Endodermal cell (in vitro differentiated cells): ENCODE measurements at regions not wholly inside any gene's neighbourhood (a gene's known extent, or its start where the extent isn't known, plus 50 kb on each side); places are given as distances from the start of the nearest gene placed in this dataset.

Source experiments
- DNase-seq: peaks from one replicate; pipeline ENCODE4 v3.0.0-alpha.2; 2017
- H3K27ac ChIP-seq: 2 replicates; pipeline ENCODE4 v1.5.1; 2013; ENCODE audit warnings: mild to moderate bottlenecking, low read depth, low read length, moderate library complexity
- H3K27me3 ChIP-seq: 2 replicates; pipeline ENCODE4 v1.6.1; 2013; ENCODE audit warnings: mild to moderate bottlenecking, low read length, moderate library complexity; ENCODE audit not compliant: insufficient read depth, control insufficient read depth, poor library complexity, severe bottlenecking
- H3K36me3 ChIP-seq: 2 replicates; pipeline ENCODE4 v1.7.0; 2013; ENCODE audit warnings: mild to moderate bottlenecking, low read length, moderate library complexity; ENCODE audit not compliant: control insufficient read depth, insufficient read depth
- H3K4me1 ChIP-seq: one replicate; pipeline ENCODE4 v1.7.0; 2013; ENCODE audit warnings: low read length; ENCODE audit not compliant: control insufficient read depth, insufficient read depth
- H3K4me3 ChIP-seq: 2 replicates; pipeline ENCODE4 v1.5.1; 2013; ENCODE audit warnings: mild to moderate bottlenecking, low read length, moderate library complexity
- H3K9ac ChIP-seq: 2 replicates; pipeline ENCODE4 v1.6.1; 2013; ENCODE audit warnings: mild to moderate bottlenecking, low read length, moderate library complexity; ENCODE audit not compliant: poor library complexity, severe bottlenecking; ENCODE audit errors: extremely low read depth
- H3K9me3 ChIP-seq: 2 replicates; pipeline ENCODE4 v1.6.1; 2013; ENCODE audit warnings: mild to moderate bottlenecking, low read length, moderate library complexity; ENCODE audit not compliant: control insufficient read depth
- H3K27ac Mint-ChIP-seq: 2 replicates; pipeline ENCODE4 v1.8.0; 2020; ENCODE audit warnings: mixed read lengths
- H3K27me3 Mint-ChIP-seq: 2 replicates; pipeline ENCODE4 v1.8.0; 2021; ENCODE audit warnings: mild to moderate bottlenecking, mixed read lengths; ENCODE audit not compliant: insufficient read depth
- H3K36me3 Mint-ChIP-seq: 2 replicates; pipeline ENCODE4 v1.8.0; 2020; ENCODE audit warnings: low read depth, mixed read lengths
- H3K4me1 Mint-ChIP-seq: 2 replicates; pipeline ENCODE4 v1.8.0; 2020; ENCODE audit warnings: mixed read lengths
- H3K4me3 Mint-ChIP-seq: 2 replicates; pipeline ENCODE4 v1.8.0; 2020; ENCODE audit warnings: mild to moderate bottlenecking, moderate library complexity, mixed read lengths
- H3K9me3 Mint-ChIP-seq: 2 replicates; pipeline ENCODE4 v1.8.0; 2020; ENCODE audit warnings: mild to moderate bottlenecking, mixed read lengths
- WGBS, 2 experiments: methylation state at CpG; one replicate each; pipeline versions ENCODE4 v1.1.5 to v1.1.7; 2013; ENCODE audit warnings: missing lambda C conversion rate in 2 of 2, mixed read lengths in 1 of 2; ENCODE audit not compliant: insufficient coverage in 1 of 2, insufficient read length in 1 of 2; 5-methylcytosine and 5-hydroxymethylcytosine counted together
- TF ChIP-seq, protein P1 (sequence below): fragments of 200-600 bp; sonication (generic); conservative IDR thresholded peaks from 2 replicates; pipeline ENCODE4 v1.5.0; 2021; ENCODE audit warnings: antibody characterized with exemption, mild to moderate bottlenecking

DNA sequence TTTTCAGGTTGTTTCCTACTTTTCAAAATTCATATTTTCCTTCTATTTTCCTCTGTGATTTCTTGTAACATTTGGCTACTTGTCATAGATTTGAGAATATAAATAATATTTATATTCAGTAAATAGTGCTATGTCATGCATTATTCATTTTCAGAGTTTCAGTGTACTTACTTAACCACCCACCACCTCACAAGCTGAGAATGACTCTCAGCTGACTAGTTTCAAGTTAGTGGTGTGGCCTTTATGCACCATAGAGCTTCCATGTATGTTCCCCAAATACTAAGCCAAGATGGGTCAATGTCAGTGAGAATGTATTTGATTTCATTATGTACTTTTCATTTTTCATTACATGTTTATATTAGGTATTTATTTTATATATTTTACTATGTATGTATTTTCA, 56.9 kb upstream of the RGS1 start:
- no peak for DNase-seq
- no peak overlapping the region for H3K4me3 Mint-ChIP-seq

DNA sequence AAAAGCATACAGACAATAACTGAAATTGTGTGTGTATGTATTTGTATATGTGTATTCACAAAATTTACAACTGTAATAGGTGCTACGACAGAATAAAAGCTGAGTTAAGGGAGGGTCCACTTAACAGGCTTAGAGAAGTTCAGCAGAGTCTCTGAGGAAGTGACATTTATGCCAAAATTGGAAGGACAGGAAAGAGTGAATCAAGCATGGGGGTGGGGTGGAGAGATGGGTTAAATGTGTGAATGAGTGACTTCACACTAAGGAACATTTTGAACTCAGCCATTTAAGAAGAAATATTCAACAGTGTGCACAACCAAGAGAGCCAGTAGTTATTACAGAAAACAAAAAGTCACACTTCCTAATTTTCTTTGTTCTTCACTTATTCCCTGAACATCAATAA, 53.8 kb upstream of the RGS1 start:
- no peak for DNase-seq
- no peak overlapping the region for H3K27ac ChIP-seq
- TF ChIP-seq, protein P1, sequence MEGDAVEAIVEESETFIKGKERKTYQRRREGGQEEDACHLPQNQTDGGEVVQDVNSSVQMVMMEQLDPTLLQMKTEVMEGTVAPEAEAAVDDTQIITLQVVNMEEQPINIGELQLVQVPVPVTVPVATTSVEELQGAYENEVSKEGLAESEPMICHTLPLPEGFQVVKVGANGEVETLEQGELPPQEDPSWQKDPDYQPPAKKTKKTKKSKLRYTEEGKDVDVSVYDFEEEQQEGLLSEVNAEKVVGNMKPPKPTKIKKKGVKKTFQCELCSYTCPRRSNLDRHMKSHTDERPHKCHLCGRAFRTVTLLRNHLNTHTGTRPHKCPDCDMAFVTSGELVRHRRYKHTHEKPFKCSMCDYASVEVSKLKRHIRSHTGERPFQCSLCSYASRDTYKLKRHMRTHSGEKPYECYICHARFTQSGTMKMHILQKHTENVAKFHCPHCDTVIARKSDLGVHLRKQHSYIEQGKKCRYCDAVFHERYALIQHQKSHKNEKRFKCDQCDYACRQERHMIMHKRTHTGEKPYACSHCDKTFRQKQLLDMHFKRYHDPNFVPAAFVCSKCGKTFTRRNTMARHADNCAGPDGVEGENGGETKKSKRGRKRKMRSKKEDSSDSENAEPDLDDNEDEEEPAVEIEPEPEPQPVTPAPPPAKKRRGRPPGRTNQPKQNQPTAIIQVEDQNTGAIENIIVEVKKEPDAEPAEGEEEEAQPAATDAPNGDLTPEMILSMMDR, result no peak
- no peaks in the 10 kb centered on the region for H3K9me3 ChIP-seq
- H3K9ac ChIP-seq, result no peak overlapping the region
- H3K4me3 ChIP-seq, result no peak overlapping the region
- no peaks in the 10 kb centered on the region for H3K27me3 ChIP-seq
- Mint-ChIP-seq H3K27me3 (no peaks in the 10 kb centered on the region), H3K4me1 (no peaks in the 10 kb centered on the region), H3K4me3 (no peak overlapping the region), H3K9me3 (no peaks in the 10 kb centered on the region), H3K27ac (no peak overlapping the region), H3K36me3 (no peaks in the 10 kb centered on the region)
- no peaks in the 10 kb centered on the region for H3K36me3 ChIP-seq
- no peaks in the 10 kb centered on the region for H3K4me1 ChIP-seq
- WGBS, 2 experiments, result 90 to 100% methylated on average over 1 of the region's 1 CpG

More for the DNA sequence above, 56.9 kb upstream of the RGS1 start:
- Histone ChIP-seq H3K27me3 (no peaks in the 10 kb centered on the region), H3K36me3 (no peaks in the 10 kb centered on the region), H3K4me3 (no peak overlapping the region), H3K27ac (no peak overlapping the region), H3K9me3 (no peaks in the 10 kb centered on the region), H3K9ac (no peak overlapping the region), H3K4me1 (no peaks in the 10 kb centered on the region)
- no peaks in the 10 kb centered on the region for H3K27me3 Mint-ChIP-seq
- no peaks in the 10 kb centered on the region for H3K4me1 Mint-ChIP-seq
- TF ChIP-seq, protein P1, result no peak
- H3K9me3 Mint-ChIP-seq, result no peaks in the 10 kb centered on the region
- H3K27ac Mint-ChIP-seq, result no peak overlapping the region
- H3K36me3 Mint-ChIP-seq, result no peaks in the 10 kb centered on the region

DNA sequence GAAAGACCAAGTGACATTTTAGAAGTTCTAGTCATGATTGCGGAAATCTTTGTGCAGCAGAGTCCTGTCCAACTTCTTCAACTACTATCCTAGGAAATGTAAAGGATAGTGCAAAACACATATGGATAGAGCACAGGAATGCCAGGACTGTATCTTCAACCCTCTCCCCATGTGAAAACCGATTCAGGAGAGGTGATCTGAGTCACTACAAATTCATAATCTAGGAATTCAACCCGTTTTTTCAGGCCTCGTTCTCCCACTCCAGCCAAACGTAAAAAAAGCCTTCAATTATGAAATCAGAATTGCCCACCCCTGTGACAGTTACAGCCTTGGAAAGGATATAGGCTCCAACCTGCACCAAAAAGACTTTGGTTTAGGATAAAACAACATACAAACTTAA, 52.9 kb upstream of the RGS1 start:
- no peak overlapping the region for H3K27ac ChIP-seq
- Mint-ChIP-seq H3K27ac (no peak overlapping the region), H3K9me3 (no peaks in the 10 kb centered on the region), H3K4me1 (no peaks in the 10 kb centered on the region), H3K4me3 (no peak overlapping the region), H3K36me3 (no peaks in the 10 kb centered on the region), H3K27me3 (no peaks in the 10 kb centered on the region)
- no peak overlapping the region for H3K9ac ChIP-seq
- TF ChIP-seq, protein P1, result no peak
- H3K36me3 ChIP-seq, result no peaks in the 10 kb centered on the region
- no peaks in the 10 kb centered on the region for H3K27me3 ChIP-seq
- no peak for DNase-seq
- no peak overlapping the region for H3K4me3 ChIP-seq
- WGBS, 2 experiments, result 88 to 96% methylated on average over 3 to 5 of the region's 5 CpGs
- H3K4me1 ChIP-seq, result no peaks in the 10 kb centered on the region
- no peaks in the 10 kb centered on the region for H3K9me3 ChIP-seq
